ENCODE measurements at regions not wholly inside any gene's neighbourhood (a gene's known extent, or its start where the extent isn't known, plus 50 kb on each side); places are given as distances from the start of the nearest gene placed in this dataset.

- DNase-seq = no peak
Measured at GRCh38 chr1:48164571-48164970, 57.9 kb upstream of the SLC5A9 start.

GRCh38 chr1:48160486-48161132, 61.9 kb upstream of the SLC5A9 start:
- no peak for DNase-seq

DNA sequence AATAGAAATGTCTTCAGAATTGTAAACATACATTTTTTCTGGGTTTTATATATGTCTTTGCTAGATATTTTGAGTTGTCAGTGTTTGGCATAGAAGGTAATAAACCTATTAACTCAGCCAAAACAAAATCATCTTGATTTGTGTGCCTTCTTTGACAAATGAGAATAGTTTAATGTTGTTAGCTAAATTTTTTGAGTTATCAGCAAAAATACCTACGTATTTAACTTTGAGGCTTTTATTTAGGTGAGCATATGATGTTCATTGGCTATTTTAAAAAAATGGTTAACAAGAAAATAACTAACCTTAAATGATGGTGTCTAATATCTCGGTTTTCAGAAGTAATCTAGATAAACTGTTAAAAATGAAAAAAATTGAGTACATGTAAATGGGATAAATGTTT, 83.2 kb upstream of the SLC5A9 start:
- DNase-seq = no peak

GRCh38 chr1:48127735-48128685, 94.5 kb upstream of the SLC5A9 start:
- no peak for DNase-seq

DNA sequence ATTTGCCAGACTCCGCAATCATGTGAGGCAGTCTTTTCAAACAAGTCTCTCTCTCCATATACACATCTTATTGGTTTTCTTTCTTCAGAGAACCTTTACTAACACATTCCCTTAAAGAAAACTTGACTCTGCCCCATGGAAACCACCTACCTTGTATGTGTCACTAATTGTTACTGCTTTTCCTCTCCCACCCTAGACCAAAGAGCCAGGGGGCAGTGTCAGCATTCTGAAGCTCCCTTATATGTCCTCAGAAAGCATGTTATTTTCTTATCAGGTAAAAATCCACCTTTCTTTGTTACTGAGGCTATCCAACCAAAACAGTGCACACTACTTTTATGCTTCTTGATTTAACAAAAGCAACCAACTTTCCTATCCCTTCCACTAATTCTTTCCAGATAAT, 98.9 kb upstream of the SLC5A9 start:
- no peak for DNase-seq

DNA sequence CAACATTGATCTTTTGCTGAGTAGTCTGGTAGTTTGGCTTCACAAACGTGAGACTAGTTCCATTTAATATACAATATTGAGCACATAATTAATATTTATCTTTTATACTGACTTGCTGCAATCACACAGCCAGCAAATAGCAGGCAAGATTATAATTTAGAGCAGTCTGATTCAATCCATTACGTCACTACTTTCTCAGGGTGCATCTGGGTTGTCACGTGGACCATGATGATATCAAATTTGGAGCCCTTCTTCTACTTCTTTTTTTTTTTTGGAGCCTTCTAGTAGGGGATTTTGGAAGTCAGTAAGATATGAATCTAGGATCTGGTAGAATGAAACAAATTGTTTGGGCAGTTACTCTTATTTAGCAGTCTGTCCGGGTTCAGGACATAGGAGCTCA, 100.6 kb upstream of the SLC5A9 start:
- DNase-seq = no peak

DNA sequence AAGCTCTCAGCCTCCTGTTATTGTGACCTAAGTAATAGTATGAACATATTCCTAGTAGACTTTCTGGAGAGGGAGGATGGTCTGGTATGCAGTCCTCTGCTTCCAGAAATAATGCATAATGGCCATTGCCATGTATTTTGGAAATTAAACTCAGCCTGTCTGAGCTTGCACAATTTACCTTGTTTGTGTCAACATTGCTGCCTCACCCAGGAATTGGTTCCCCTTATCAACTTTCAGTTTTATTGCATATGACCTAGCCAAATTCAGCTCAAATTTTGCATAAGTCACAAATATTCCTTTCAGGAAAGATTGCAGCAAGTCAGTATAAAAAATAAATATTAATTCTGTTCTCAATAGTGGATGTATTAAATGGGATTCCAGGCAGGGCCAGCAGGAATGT, 101.9 kb upstream of the SLC5A9 start:
- DNase-seq = no peak

DNA sequence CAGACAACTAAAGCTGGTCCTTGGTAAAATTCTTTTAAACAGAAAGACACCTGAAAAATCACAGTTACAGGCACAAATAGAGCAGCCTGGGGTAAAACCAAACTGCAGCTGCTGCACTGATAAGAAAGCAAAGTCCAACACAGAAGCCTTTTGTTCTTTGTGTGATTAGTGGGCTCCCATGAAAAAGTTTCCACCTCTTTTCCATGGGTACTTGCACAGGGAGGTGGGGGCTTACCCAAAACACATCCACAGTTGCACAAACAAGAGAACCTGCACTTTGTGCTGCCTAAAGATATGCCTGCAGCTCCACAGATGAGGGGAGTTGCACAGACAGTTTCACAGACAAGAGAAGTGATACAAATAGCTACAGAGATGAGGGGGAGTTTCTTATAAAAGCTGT, 106.7 kb upstream of the SLC5A9 start:
- no peak for DNase-seq

DNA sequence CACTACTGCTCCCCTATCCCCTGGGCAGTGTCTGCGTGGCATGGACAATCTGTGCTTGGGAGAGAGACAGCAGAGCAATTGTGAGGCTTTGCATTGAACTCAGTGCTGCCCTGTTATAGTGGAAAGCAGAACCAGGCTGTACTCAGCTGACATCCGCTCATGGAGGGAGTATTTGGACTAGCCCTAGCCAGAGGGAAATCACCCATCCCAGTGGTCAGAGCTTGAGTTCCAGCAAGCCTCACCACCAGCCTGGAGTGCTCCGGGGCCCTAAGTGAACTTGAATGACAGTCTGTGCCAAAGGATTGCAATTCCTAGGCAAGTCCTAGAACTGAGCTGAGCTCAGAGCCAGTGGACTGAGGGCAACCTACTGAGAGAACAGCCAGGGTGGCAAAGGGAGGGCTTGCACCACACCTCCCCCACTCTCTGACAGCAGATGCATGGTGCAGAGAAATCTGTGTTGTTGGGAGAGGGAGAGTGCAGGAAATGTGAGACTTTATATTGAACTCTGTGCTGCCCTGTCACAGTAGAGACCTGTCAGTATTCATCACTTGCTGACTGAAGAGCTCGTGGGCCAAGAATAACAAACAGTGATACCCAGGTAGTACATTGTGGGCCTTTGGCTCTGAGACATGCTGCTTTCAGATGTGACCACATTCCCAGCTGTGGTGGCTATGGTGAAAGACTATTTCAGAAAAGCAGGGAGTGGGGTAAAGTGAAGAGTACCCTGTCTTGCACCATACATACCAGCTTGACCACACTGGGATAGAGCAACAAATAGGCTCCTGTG, 107.7 kb upstream of the SLC5A9 start:
- no peak for DNase-seq

DNA sequence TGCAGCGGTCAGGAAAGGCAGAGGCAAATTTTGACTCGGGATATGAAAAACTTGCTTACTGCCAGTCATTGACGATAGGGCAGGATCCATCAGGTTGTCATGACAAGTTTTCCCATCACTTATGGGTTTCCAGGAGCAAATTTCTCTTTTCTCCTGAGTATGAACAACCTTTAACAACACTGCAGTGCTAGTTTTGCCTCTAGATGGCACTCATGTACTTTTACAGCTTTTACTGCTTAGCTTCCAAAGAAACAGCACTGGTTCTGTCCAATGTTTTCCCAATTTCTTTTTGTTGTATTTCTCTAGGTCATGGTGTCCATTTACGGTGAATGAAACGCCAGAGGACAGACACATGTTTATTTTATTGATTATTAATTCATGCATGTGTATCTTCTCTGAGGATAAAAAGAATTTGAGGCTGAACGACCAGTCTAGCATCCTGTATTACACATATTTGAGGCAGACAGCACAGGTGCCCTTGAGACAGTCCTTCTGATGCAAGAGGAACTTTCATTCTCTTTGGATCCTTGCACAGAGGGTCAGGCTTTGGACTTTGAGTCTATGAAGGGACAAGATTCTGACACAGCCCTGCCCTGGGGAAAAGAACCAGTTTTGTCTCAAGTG, 112.3 kb upstream of the TRABD2B start:
- no peak for DNase-seq

- DNase-seq = no peak
Measured at GRCh38 chr1:48107516-48107915, 110.3 kb upstream of the TRABD2B start.

GRCh38 chr1:48106049-48106448, 108.9 kb upstream of the TRABD2B start:
- no peak for DNase-seq

DNA sequence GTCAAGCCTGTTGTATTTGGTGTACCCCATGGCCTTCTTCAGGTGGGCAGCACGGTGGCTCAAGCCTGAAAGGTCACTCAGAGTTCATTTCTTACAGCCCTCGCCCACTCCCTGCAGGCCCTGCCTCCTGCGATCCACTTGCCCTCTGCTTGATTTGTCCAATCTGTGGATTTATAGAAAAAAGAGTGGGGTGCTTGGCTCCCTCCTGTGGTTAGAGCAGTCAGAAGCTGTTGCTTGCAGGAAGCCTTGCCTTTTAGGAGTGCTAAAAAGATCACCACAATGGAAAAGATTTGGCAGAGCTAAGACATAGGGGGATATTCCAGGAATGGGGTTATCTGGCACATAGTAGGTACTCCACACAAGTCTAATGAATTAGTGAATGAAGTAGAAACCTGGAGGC, 108.0 kb upstream of the TRABD2B start:
- DNase-seq = no peak

DNA sequence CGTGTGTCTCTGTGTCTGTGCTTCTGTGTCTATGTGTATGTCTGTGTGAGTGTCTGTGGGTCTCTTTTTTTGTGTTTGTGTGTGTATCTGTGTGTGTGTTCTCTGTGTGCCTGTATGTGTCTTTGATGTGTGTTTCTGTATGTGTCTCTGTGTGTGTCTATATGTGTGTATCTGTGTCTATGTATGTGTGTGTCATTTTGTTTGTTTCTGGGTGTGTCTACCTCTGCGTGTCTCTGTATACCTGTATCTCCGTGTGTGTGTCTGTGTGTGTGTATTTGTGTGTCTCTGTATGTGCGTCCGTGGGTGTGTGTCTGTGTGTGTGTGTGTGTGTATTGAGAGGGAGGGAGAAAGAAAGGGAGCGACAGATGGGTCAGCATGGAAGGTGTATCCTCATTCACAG, 106.3 kb upstream of the TRABD2B start:
- no peak for DNase-seq

DNA sequence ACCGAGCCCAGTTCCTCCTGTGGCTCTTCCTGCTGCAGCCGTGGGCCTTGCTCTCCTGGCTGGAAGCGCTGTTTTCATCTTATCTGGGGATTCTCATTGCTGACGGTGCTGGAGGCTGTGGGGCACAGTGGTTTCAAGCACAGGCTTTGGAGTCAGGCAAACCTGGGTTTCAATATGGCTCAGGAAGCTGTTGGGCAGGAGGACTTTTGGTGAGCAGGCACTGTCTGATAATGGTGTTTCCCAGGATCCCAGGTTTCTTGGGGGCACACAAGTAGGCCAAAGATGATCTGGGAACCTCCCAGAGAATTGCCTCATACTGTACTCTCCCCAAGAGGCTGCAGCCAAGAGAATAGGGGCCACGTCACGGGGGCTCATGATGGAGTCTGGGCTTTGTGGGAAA, 105.6 kb upstream of the TRABD2B start:
- no peak for DNase-seq

GRCh38 chr1:48099072-48099773, 102.0 kb upstream of the TRABD2B start:
- no peak for DNase-seq

GRCh38 chr1:48093696-48094528, 96.7 kb upstream of the TRABD2B start:
- peak; percentile 85 for DNase-seq

GRCh38 chr1:48093147-48093546, 96.0 kb upstream of the TRABD2B start:
- no peak for DNase-seq

GRCh38 chr1:48092401-48092800, 95.2 kb upstream of the TRABD2B start:
- DNase-seq = no peak

- no peak for DNase-seq
Measured at GRCh38 chr1:48089356-48089891, 92.2 kb upstream of the TRABD2B start.

DNA sequence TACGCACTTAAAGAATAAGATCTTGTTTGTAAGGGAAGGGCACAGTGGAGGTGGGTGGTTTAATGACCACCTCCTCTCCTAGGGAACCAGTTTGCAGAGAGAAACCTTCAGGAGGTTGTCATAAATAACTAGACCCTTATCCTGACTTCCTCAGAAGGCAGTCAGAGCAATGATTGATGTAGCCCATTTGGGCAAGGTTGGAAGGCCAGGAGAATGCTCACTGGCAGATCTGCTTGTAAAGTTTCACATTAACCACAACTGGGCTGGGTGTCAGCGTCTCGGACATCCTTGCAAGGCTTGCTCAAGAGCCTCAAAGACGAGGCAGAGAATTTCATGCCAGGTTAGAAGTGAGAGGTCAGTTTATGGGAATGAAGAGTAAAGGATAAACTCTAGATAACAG, 87.6 kb upstream of the TRABD2B start:
- no peak for DNase-seq

Data from activated CD8-positive, alpha-beta memory T cell treated with anti-CD3 and anti-CD28 coated beads, Interleukin-2, amount 50 U/mL, for 48 hours (primary cell).